ENCODE measurements at regions not wholly inside any gene's neighbourhood (a gene's known extent, or its start where the extent isn't known, plus 50 kb on each side); places are given as distances from the start of the nearest gene placed in this dataset.
A peak's percentile ranks its signal among the peaks of the same experiment; 100 is the strongest.

DNA sequence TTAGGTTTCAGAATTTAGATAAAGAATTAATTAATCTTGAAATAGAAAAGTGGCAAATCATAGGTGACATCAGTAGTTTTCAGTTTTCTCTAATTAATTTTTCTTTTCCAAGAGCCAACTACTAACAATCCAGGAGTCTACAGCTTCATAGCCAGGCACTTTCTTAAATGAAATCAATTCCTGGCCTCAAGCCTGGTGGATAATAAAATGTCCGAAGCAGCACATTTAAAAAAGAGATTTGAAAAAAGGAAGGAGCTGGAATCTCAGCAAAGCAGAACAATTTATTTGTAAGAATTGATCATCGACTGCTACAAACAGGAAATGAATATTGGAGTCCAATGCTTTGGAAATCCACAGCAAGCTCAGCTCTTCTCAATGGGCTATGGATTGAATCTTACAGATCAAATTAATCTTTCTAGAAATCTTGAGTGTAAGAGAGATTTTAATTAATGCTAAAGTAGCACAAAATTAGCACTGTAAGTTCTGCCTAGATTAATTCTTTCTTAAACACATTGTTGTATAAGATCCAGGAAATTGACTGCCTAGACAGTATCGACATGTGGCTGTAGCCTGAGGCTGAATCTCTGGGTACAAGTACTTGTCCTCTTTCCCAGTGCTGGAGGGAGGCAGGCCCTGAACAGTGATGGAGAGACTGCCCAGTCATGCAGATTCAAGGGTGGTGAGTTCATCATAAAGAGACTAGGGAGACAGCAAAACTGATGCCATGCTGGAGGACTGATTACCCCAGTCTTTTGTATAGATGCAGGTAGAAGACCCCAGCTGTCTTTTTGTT lies 167.8 kb upstream of the POU2AF2 start:
- H3K27ac ChIP-seq = no peak overlapping the region
- ATAC-seq (replicated peaks in 6 of 8) = peak in 4 of 8 experiments; percentile 17 to 79 (median 55)
- no peak overlapping the region for H3K4me3 ChIP-seq
- 0 to 100% (median 86%) methylated on average over 1 to 3 of the region's 3 CpGs for WGBS, 10 experiments
- H3K4me1 ChIP-seq (replicated peaks in 1 of 2) = peaks cover 12 to 20% of the 10 kb centered on the region in 2 donors
- in situ Hi-C loops (cut with MboI; ENCODE audit: low pct_unique_long_range_greater_than_20kb in 2 of 9, low sequenced_read_pairs in 9 of 9, unreplicated experiment in 9 of 9) = no loop called here

DNA sequence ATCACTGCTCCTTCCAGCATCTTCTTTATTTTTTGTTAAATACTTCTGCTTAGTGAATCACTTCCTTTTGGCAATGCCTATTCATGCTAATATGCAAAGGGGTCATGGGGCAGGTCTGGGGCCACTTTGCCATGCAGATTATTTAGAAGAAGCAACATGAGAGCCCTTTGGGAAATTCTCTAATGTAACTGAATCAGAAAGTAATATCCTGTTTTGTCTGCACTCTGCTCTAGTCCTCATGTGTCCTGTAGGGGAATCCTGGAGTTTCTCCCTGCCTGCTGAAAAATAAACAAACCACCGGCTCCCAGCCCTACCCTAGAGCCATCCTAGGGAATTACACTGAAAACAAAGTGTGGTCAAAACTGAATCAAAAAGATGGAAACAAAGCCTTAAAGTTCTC lies 176.5 kb upstream of the POU2AF2 start:
- peak in 3 of 8 experiments; percentile 72 to 98 (median 97) for ATAC-seq (replicated peaks in 6 of 8)
- Histone ChIP-seq H3K4me3 (no peak overlapping the region), H3K4me1 (replicated peaks in 1 of 2) (peaks cover 0 to 6% of the 10 kb centered on the region in 2 donors), H3K27ac (no peak overlapping the region)
- 0 to 80% (median 17%) methylated on average over 1 of the region's 1 CpG; no CpG with 5 or more reads in 3 of the 10 experiments for WGBS, 10 experiments
- in situ Hi-C loops (cut with MboI; ENCODE audit: low pct_unique_long_range_greater_than_20kb in 2 of 9, low sequenced_read_pairs in 9 of 9, unreplicated experiment in 9 of 9) = no loop called here

DNA sequence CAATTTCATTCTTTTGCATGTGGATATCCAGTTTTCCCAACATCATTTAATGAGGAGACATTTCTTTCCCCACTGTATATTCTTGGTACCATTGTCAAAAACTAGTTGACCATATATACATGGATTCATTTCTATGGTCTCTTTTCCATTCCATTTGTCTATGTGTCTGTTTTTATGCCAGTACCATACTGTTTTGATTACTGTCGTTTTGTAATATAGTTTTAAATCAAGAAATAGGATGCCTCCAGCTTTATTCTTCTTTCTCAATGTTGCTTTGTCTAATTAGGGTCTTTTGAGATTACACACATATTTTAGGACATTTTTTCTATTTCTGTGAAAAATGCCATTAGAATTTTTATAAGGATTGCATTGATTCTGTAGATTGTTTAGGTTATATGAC lies 177.5 kb upstream of the POU2AF2 start:
- in situ Hi-C loops (cut with MboI; ENCODE audit: low pct_unique_long_range_greater_than_20kb in 2 of 9, low sequenced_read_pairs in 9 of 9, unreplicated experiment in 9 of 9) = no loop called here
- 43 to 100% (median 82%) methylated on average over 1 of the region's 1 CpG for WGBS, 10 experiments
- no peak for ATAC-seq (replicated peaks in 6 of 8)
- Histone ChIP-seq H3K4me3 (no peak overlapping the region), H3K27ac (no peak overlapping the region), H3K4me1 (replicated peaks in 1 of 2) (peaks cover 0 to 10% of the 10 kb centered on the region in 2 donors)

DNA sequence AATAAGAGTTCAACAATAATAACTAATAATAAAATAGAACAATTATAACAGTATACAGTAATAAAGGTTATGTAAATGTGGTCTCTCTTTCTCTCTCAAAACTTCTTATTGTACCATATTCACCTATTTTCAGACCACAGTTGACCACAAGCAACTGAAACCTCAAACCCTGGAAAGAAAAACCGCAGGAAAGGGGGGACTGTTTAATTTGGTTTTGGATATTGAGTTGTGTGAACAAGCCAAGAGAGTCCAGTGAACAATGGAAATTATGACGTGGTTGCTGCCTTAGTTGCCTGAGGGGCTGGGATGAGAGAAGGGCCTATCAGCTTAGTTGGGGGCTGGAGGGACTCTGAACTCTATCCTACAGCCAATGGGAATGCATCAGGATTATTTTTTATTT lies 178.7 kb upstream of the POU2AF2 start:
- Histone ChIP-seq H3K4me3 (no peak overlapping the region), H3K27ac (no peak overlapping the region), H3K4me1 (replicated peaks in 1 of 2) (peaks cover 0 to 10% of the 10 kb centered on the region in 2 donors)
- no peak for ATAC-seq (replicated peaks in 6 of 8)
- in situ Hi-C loops (cut with MboI; ENCODE audit: low pct_unique_long_range_greater_than_20kb in 2 of 9, low sequenced_read_pairs in 9 of 9, unreplicated experiment in 9 of 9) = no loop called here
- 32 to 86% (median 71%) methylated on average over 1 to 2 of the region's 2 CpGs; no CpG with 5 or more reads in 2 of the 10 experiments for WGBS, 10 experiments

DNA sequence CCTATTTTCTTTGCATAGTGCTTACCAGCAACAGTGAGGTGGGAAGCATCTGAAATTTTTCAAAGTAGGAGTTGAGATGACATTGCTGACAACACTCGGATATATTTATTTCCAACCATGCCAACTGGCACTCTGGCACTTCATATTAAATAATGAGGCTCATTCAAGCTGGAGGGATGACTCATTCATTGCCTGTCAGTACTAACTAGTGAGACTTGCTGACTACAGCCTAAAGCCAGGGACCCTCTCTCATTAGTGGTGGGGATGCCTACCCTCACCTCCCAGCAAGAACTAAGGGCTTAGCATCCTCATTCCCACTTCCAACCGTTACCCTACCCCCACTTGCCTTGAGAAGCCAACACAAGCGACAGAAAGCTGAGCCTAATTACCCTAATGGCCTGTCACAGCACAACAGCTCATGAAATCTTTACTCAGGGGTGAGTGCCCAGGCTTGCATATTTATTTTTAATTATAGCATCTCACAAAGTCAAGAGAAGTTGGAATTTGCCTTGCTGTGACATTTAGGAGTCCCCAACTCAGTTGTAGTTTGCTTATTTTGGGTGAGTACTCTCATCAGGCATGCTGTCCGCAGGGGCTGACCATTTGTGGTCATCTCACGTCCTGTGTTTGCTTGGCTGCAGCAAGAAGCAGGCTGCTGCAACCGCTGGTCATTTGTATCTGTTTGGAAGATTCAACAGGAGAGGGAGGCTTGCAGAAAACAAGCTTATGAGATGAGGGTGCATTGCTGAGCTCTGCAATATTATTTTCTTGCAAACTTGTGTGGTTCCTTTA lies 181.6 kb upstream of the POU2AF2 start:
- Histone ChIP-seq H3K4me1 (replicated peaks in 1 of 2) (peaks cover 0 to 10% of the 10 kb centered on the region in 2 donors), H3K4me3 (no peak overlapping the region), H3K27ac (no peak overlapping the region)
- 15 to 90% (median 47%) methylated on average over 2 to 6 of the region's 6 CpGs; no CpG with 5 or more reads in 1 of the 10 experiments for WGBS, 10 experiments
- ATAC-seq (replicated peaks in 6 of 8) = peak in 4 of 8 experiments; percentile 38 to 87 (median 62)
- in situ Hi-C loops (cut with MboI; ENCODE audit: low pct_unique_long_range_greater_than_20kb in 2 of 9, low sequenced_read_pairs in 9 of 9, unreplicated experiment in 9 of 9) = no loop called here

DNA sequence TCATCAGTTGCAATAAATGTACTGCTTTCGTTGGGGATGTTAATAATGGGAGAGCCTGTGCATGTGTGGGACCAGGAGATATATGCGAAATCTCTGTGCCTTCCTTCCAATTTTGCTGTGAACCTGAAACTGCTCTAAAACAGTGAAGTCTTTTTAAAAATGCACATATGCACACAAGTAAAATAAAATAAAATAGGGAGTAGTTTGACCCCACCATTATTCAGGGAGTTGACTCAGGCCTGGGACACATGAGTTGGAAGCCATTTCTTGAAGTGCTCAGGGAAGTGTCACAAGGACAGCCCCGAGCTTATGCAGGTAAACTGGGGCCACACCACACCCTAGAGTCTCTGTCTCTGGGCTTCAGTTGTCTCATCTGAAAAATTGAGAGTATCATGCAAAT lies 183.1 kb upstream of the POU2AF2 start:
- H3K4me3 ChIP-seq = no peak overlapping the region
- peaks cover 0 to 10% of the 10 kb centered on the region in 2 donors for H3K4me1 ChIP-seq (replicated peaks in 1 of 2)
- H3K27ac ChIP-seq = no peak overlapping the region
- in situ Hi-C loops (cut with MboI; ENCODE audit: low pct_unique_long_range_greater_than_20kb in 2 of 9, low sequenced_read_pairs in 9 of 9, unreplicated experiment in 9 of 9) = no loop called here
- 0 to 100% (median 64%) methylated on average over 1 to 3 of the region's 3 CpGs; no CpG with 5 or more reads in 1 of the 10 experiments for WGBS, 10 experiments
- ATAC-seq (replicated peaks in 6 of 8) = peak in 2 of 8 experiments; percentile 89 to 92

DNA sequence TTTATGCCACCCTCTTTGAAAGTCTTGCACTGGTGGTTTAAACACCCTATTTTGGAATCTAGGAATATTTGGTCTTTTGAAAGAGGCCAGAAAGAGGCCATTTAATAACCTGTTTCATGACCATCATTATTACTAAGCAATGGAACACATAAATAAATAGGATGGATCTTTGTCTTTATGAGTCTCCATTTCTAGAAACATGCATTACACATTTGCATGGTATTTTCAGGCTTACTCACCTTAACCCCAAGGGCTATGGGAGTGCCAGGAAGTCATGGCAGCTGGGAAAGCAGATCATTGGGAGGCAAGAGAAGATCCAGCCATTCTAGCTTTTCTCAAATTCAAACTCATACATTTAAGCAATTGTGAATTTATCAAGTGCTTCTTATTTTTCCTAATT lies 185.8 kb upstream of the POU2AF2 start:
- Histone ChIP-seq H3K4me3 (no peak overlapping the region), H3K27ac (no peak overlapping the region), H3K4me1 (replicated peaks in 1 of 2) (peaks cover 0 to 10% of the 10 kb centered on the region in 2 donors)
- ATAC-seq (replicated peaks in 6 of 8) = peak in 1 of 8 experiments; percentile 32
- in situ Hi-C loops (cut with MboI; ENCODE audit: low pct_unique_long_range_greater_than_20kb in 2 of 9, low sequenced_read_pairs in 9 of 9, unreplicated experiment in 9 of 9) = no loop called here

DNA sequence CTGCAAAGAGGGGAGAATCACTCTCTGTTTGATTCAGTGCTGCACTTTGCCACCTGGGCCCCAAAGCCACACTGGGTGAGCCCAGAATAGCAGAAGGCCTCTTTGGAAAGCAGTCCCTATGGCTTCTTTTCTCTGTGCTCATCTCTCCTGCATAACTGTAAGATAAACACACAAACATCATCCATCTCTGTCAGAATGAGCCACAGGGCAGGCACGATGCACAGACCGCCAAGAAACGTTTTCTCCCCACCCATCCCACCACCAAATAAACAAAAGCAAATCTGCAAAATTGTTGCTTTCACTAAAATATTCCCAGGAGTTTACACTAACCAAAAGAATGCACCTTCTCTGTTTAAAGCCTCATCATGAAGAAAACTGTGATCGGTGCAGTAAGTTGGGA lies 196.4 kb upstream of the POU2AF2 start:
- Histone ChIP-seq H3K4me3 (no peak overlapping the region), H3K27ac (no peak overlapping the region), H3K4me1 (replicated peaks in 1 of 2) (peaks cover 18 to 21% of the 10 kb centered on the region in 2 donors)
- ATAC-seq (replicated peaks in 6 of 8) = no peak
- in situ Hi-C loops (cut with MboI; ENCODE audit: low pct_unique_long_range_greater_than_20kb in 2 of 9, low sequenced_read_pairs in 9 of 9, unreplicated experiment in 9 of 9) = loop anchor here in 1 of 9 experiments (25.0 kb wide), 1 partner anchor 112 kb away; no protein-coding TSS in a partner anchor
- 59 to 100% (median 92%) methylated on average over 1 to 4 of the region's 4 CpGs; no CpG with 5 or more reads in 5 of the 10 experiments for WGBS, 10 experiments

DNA sequence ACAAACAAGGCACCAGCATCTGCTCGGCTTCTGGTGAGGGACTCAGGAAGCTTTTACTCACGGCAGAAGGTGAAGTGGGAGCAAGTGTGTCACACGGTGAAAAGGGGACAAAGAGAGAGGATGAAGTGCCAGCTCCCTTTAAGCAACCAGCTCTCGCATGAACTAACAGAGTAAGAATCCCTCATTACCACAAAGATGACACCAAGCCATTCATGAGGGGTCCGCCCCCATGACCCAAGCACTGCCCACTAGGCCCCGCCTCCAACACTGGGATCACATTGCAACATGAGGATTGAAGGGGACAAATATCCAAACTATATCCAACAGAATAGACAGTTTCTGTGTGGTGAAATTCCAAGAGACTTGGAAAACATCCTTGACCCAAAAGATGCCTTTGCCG lies 198.2 kb upstream of the POU2AF2 start:
- in situ Hi-C loops (cut with MboI; ENCODE audit: low pct_unique_long_range_greater_than_20kb in 2 of 9, low sequenced_read_pairs in 9 of 9, unreplicated experiment in 9 of 9) = loop anchor here in 1 of 9 experiments (25.0 kb wide), 1 partner anchor 110 kb away; no protein-coding TSS in a partner anchor
- ATAC-seq (replicated peaks in 6 of 8) = peak in 5 of 8 experiments; percentile 38 to 91 (median 70)
- WGBS, 10 experiments = 43 to 100% (median 56%) methylated on average over 2 to 5 of the region's 7 CpGs; no CpG with 5 or more reads in 3 of the 10 experiments
- Histone ChIP-seq H3K27ac (no peak overlapping the region), H3K4me3 (no peak overlapping the region), H3K4me1 (replicated peaks in 1 of 2) (peaks cover 18 to 21% of the 10 kb centered on the region in 2 donors)

DNA sequence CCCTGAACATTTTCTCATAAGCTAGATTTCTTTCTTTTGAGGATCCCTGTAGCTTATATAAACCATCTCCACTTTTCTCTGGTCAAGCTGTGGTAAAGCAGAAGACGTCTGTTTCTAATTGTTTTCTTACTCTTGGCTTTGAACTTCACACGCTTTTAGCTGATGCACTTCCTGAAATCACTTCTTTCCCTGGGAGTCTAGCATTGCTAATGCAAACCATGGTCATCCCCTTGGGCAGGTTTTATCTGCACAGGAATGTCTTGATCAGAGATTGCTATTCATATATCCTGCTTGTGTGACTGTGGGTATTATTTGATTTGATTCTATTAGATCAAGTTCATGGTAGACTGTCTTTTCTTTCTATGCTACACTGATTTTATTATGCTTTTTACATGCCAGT lies 199.2 kb upstream of the POU2AF2 start:
- no peak overlapping the region for H3K4me3 ChIP-seq
- H3K27ac ChIP-seq = no peak overlapping the region
- ATAC-seq (replicated peaks in 6 of 8) = peak in 4 of 8 experiments; percentile 18 to 80 (median 59)
- in situ Hi-C loops (cut with MboI; ENCODE audit: low pct_unique_long_range_greater_than_20kb in 2 of 9, low sequenced_read_pairs in 9 of 9, unreplicated experiment in 9 of 9) = loop anchor here in 1 of 9 experiments (25.0 kb wide), 1 partner anchor 109 kb away; no protein-coding TSS in a partner anchor
- H3K4me1 ChIP-seq (replicated peaks in 1 of 2) = peaks cover 18 to 21% of the 10 kb centered on the region in 2 donors
- WGBS, 10 experiments = 17 to 87% (median 63%) methylated on average over 1 to 2 of the region's 2 CpGs; no CpG with 5 or more reads in 2 of the 10 experiments

DNA sequence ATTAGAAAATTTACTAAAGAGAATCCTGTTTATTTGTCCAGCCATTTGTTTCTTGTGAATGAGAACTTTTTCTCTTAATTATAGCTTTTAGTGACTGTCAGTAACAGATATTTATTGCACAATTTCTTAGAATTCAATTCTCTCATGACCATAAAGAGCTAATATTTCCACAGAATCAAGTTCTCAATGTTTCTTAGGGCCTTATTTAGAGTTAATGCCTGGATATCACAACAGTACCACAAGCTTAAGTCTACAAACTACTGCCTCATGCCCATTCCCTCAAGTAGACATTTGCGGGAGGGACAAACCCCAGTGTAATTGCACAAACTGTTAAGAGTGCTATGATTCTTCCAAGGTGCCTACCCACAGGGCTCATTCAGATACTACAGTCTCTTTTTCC lies 199.7 kb upstream of the POU2AF2 start:
- Histone ChIP-seq H3K4me1 (replicated peaks in 1 of 2) (peaks cover 18 to 21% of the 10 kb centered on the region in 2 donors), H3K27ac (no peak overlapping the region), H3K4me3 (no peak overlapping the region)
- 0 to 100% (median 80%) methylated on average over 1 of the region's 1 CpG; no CpG with 5 or more reads in 3 of the 10 experiments for WGBS, 10 experiments
- in situ Hi-C loops (cut with MboI; ENCODE audit: low pct_unique_long_range_greater_than_20kb in 2 of 9, low sequenced_read_pairs in 9 of 9, unreplicated experiment in 9 of 9) = loop anchor here in 1 of 9 experiments (25.0 kb wide), 1 partner anchor 109 kb away; no protein-coding TSS in a partner anchor
- ATAC-seq (replicated peaks in 6 of 8) = peak in 2 of 8 experiments; percentile 33 to 36

DNA sequence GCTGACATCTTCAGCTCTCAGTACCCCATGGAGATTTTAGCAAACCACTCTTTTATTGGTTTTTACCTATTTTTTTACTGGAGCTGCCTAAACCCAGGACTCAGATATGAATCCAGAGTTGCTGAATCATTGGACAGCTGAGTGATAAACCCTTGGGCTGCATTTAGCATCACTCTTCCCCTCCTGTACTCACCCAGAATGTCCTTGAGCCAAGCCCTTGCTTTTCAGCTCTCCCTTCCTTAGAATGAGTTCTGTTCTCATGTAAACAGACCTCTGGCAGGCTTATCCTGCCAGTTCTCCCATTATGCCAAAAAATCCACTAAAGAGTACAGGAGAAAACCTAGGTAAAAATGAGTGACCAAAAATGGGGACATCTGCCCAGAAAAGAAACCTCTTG lies 200.1 kb upstream of the POU2AF2 start:
- no peak overlapping the region for H3K27ac ChIP-seq
- H3K4me1 ChIP-seq (replicated peaks in 1 of 2) = peaks cover 18 to 21% of the 10 kb centered on the region in 2 donors
- in situ Hi-C loops (cut with MboI; ENCODE audit: low pct_unique_long_range_greater_than_20kb in 2 of 9, low sequenced_read_pairs in 9 of 9, unreplicated experiment in 9 of 9) = loop anchor here in 1 of 9 experiments (25.0 kb wide), 1 partner anchor 108 kb away; no protein-coding TSS in a partner anchor

More for the DNA sequence above, 200.1 kb upstream of the POU2AF2 start:
- ATAC-seq (replicated peaks in 6 of 8) = peak in 2 of 8 experiments; percentile 61 to 63
- no peak overlapping the region for H3K4me3 ChIP-seq
